Kidney (tissue), 13 donors: ENCODE measurements at regions not wholly inside any gene's neighbourhood (a gene's known extent, or its start where the extent isn't known, plus 50 kb on each side); places are given as distances from the start of the nearest gene placed in this dataset.

Experiments used
- DNase-seq, 5 donors: peaks; one replicate each; pipeline ENCODE4 v3.0.0-alpha.2; 2013 to 2020
- FAIRE-seq: peaks from 2 replicates; lab custom pipeline; 2012; peaks lifted over from hg19 to GRCh38; lab: Jason Lieb, UNC
- H3K27ac ChIP-seq, 2 donors: one replicate each; pipeline ENCODE4 v1.7.0; 2013; ENCODE audit warnings: low read depth in 2 of 2, low read length in 2 of 2, inconsistent platforms in 1 of 2
- H3K27me3 ChIP-seq: one replicate; pipeline ENCODE4 v1.7.1; 2013; ENCODE audit warnings: low read length, inconsistent platforms; ENCODE audit not compliant: control insufficient read depth, insufficient read depth
- H3K36me3 ChIP-seq, 3 donors: one replicate each; pipeline versions ENCODE4 v1.7.0 to v1.7.1; 2013; ENCODE audit warnings: low read length in 3 of 3, control low read depth in 1 of 3, inconsistent platforms in 1 of 3; ENCODE audit not compliant: insufficient read depth in 3 of 3, control insufficient read depth in 2 of 3
- H3K4me1 ChIP-seq, 3 donors: one replicate each; pipeline versions ENCODE4 v1.7.0 to v1.7.1; 2013; ENCODE audit warnings: low read length in 3 of 3, inconsistent platforms in 1 of 3, low read depth in 1 of 3; ENCODE audit not compliant: control insufficient read depth in 2 of 3, insufficient read depth in 2 of 3
- H3K4me3 ChIP-seq, 3 donors: one replicate each; pipeline versions ENCODE4 v1.7.0 to v1.8.1; 2013; ENCODE audit warnings: low read length in 3 of 3, control low read depth in 1 of 3, inconsistent platforms in 1 of 3
- H3K9ac ChIP-seq, 3 donors: one replicate each; pipeline versions ENCODE4 v1.7.0 to v1.7.1; 2013; ENCODE audit warnings: low read length in 3 of 3, control low read depth in 1 of 3, inconsistent platforms in 1 of 3
- H3K9me3 ChIP-seq, 3 donors: one replicate each; pipeline versions ENCODE4 v1.7.0 to v1.7.1; 2013; ENCODE audit warnings: low read length in 3 of 3, control low read depth in 1 of 3, inconsistent platforms in 1 of 3; ENCODE audit not compliant: control insufficient read depth in 2 of 3, insufficient read depth in 1 of 3
- CTCF ChIP-seq: IDR thresholded peaks from 3 replicates; pipeline ENCODE4 v1.5.1; 2012; ENCODE audit warnings: mild to moderate bottlenecking, moderate library complexity, borderline replicate concordance; ENCODE audit not compliant: insufficient read depth; ENCODE audit errors: extremely low read depth
- intact Hi-C: fragments of 100-400 bp; cut with DNase I; formaldehyde crosslinking; loops from one replicate; pipeline ENCODE4 v1.11.1; 2022
- donor health status: control.
- donor health status: control.
- donor health status: control.
- donor health status: control.
- donor health status: control.
- donor health status: DM: yes; HTN: yes; CAD: no.
- donor health status: Normal renal cell carcinoma (clear cell type).

GRCh38 chr21:20515446-20515845 is 482.8 kb upstream of the NCAM2 start:
- TF ChIP-seq CTCF = no peak
- Histone ChIP-seq H3K36me3 (no peaks in the 10 kb centered on the region), H3K4me1 (no peaks in the 10 kb centered on the region), H3K4me3 (no peak overlapping the region), H3K27me3 (no peaks in the 10 kb centered on the region), H3K9ac (no peak overlapping the region), H3K9me3 (no peaks in the 10 kb centered on the region), H3K27ac (no peak overlapping the region)
- intact Hi-C loops = no loop called here
- DNase-seq (no peak), FAIRE-seq (no peak)

DNA sequence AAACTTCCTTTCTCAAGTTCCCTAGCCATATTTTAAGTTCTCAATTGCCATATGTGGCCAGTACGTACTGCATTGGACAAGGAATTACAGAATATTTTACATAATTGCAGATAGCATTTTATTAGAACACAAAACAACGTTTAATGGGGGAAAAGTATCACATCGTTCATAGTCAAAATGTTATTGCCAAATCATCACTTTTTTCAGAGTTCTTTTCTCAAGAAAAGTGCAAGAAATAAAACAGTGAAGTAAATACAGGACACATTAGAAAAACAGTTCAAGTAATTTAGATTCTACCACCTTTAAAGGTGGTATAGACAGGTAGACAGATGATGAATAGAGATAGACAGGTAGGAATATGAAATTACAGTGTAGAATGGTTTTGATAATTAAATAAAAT is 479.1 kb upstream of the NCAM2 start:
- DNase-seq (no peak), FAIRE-seq (no peak)
- Histone ChIP-seq H3K36me3 (no peaks in the 10 kb centered on the region), H3K4me1 (no peaks in the 10 kb centered on the region), H3K27ac (no peak overlapping the region), H3K4me3 (no peak overlapping the region), H3K9me3 (no peaks in the 10 kb centered on the region), H3K27me3 (no peaks in the 10 kb centered on the region), H3K9ac (no peak overlapping the region)
- intact Hi-C loops = no loop called here
- no peak for TF ChIP-seq CTCF

DNA sequence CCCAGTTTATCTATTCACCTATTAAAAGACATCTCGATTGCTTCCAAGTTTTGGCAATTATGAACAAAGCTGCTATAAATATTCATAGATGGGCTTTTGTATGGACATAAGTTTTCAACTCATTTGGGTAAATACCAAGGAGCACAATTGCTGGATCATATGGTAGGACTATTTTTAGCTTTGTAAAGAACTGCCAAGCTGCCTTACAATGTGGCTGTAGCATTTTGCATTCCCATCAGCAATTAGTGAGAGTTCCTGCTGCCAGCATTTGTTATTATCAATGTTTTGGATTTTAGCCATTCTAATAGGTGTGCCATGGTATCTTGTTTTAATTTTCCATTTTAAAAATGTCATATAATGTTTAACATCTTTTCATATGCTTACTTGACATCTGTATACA is 475.6 kb upstream of the NCAM2 start:
- no peaks in the 10 kb centered on the region for H3K27me3 ChIP-seq
- no peak for FAIRE-seq
- no peaks in the 10 kb centered on the region for H3K9me3 ChIP-seq
- H3K27ac ChIP-seq = no peak overlapping the region
- intact Hi-C loops = no loop called here
- no peaks in the 10 kb centered on the region for H3K36me3 ChIP-seq
- TF ChIP-seq CTCF = no peak
- DNase-seq = no peak
- H3K4me1 ChIP-seq = no peaks in the 10 kb centered on the region
- no peak overlapping the region for H3K4me3 ChIP-seq
- no peak overlapping the region for H3K9ac ChIP-seq

DNA sequence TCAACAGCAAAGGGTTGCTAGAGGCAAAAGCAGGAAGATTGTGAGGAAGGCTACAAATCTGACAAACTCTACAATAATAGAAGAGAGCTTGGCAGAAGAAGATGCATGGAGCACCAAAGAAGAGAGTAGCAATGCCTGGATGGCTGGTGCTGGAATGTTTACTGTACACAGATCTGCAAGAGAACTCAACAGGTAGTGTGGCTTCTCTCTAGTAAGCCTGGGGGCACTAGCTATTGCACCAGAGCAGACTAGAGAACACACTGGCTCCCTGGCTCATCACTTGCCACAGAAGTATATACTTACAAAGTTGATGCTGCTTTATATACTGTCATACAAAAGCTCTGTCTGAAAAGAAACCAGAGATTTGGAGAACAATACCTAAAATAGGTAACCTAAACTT is 475.0 kb upstream of the NCAM2 start:
- intact Hi-C loops = no loop called here
- no peaks in the 10 kb centered on the region for H3K9me3 ChIP-seq
- no peak for TF ChIP-seq CTCF
- no peak overlapping the region for H3K9ac ChIP-seq
- FAIRE-seq (no peak), DNase-seq (no peak)
- no peak overlapping the region for H3K27ac ChIP-seq
- H3K4me1 ChIP-seq = no peaks in the 10 kb centered on the region
- no peaks in the 10 kb centered on the region for H3K27me3 ChIP-seq
- no peak overlapping the region for H3K4me3 ChIP-seq
- no peaks in the 10 kb centered on the region for H3K36me3 ChIP-seq
